OCI-LY7 (cell line): ENCODE measurements at regions not wholly inside any gene's neighbourhood (a gene's known extent, or its start where the extent isn't known, plus 50 kb on each side); places are given as distances from the start of the nearest gene placed in this dataset.
"Not testable (repeated sequence)": the region's sequence is repeated elsewhere in the genome, so short reads cannot be mapped to it uniquely, and the experiment has no call there.

ENCODE experiments used
- BruUV-seq: library from RNA; stranded (reverse); fragments of 400-500 nt; replicated peaks from 2 replicates; lab custom pipeline; 2021; lab: Mats Ljungman, UMichigan
- CTCF ChIA-PET: fragments of 300-600 bp; sonication (Branson Sonifier 250); formaldehyde crosslinking; loops from one replicate; lab custom pipeline; 2022; ENCODE audit warnings: antibody characterized with exemption; ENCODE audit not compliant: unreplicated experiment; lab: Charles Lee
- POLR2A ChIA-PET: fragments of 300-600 bp; sonication (Branson Sonifier 250); formaldehyde crosslinking; loops from one replicate; lab custom pipeline; 2022; ENCODE audit warnings: antibody characterized with exemption; lab: Charles Lee
- DNase-seq: peaks from one replicate; pipeline ENCODE4 v3.0.0-alpha.2; 2015; ENCODE audit warnings: low spot score
- H2AFZ ChIP-seq: fragments of 200-600 bp; sonication (generic), shearing (Covaris generic); 2 replicates; pipeline ENCODE4 v1.6.1; 2014; ENCODE audit warnings: mild to moderate bottlenecking, antibody characterized with exemption, low read length, moderate library complexity
- H3K27ac ChIP-seq: fragments of 200-600 bp; sonication (generic); 2 replicates; pipeline ENCODE4 v1.5.1; 2014; ENCODE audit warnings: mixed run types, low read depth, mild to moderate bottlenecking, moderate library complexity, low read length, inconsistent platforms; ENCODE audit not compliant: poor library complexity, severe bottlenecking
- H3K36me3 ChIP-seq: fragments of 200-600 bp; sonication (generic); 2 replicates; pipeline ENCODE4 v1.6.1; 2014; ENCODE audit warnings: mild to moderate bottlenecking, antibody characterized with exemption, low read length, moderate library complexity, mixed read lengths; ENCODE audit not compliant: insufficient read depth
- H3K4me1 ChIP-seq: fragments of 200-600 bp; sonication (generic); 2 replicates; pipeline ENCODE4 v1.5.1; 2014; ENCODE audit warnings: mild to moderate bottlenecking, low read length; ENCODE audit not compliant: insufficient read depth, poor library complexity, severe bottlenecking
- H3K4me2 ChIP-seq: fragments of 200-600 bp; sonication (generic); 2 replicates; pipeline ENCODE4 v1.6.1; 2014; ENCODE audit warnings: mild to moderate bottlenecking, low read length
- H3K4me3 ChIP-seq: fragments of 200-600 bp; sonication (generic); 2 replicates; pipeline ENCODE4 v1.5.1; 2014; ENCODE audit warnings: mild to moderate bottlenecking, low read depth, low read length; ENCODE audit not compliant: poor library complexity, severe bottlenecking
- H3K79me2 ChIP-seq: fragments of 200-600 bp; sonication (generic); 2 replicates; pipeline ENCODE4 v1.6.1; 2016; ENCODE audit warnings: low read depth, mild to moderate bottlenecking, low read length, moderate library complexity, mixed read lengths; ENCODE audit not compliant: insufficient read depth
- H3K9me2 ChIP-seq: fragments of 200-600 bp; sonication (generic); 2 replicates; pipeline ENCODE4 v1.6.1; 2016; ENCODE audit warnings: mild to moderate bottlenecking, low read length, mixed read lengths; ENCODE audit not compliant: insufficient read depth
- H3K9me3 ChIP-seq: fragments of 200-600 bp; sonication (generic); 2 replicates; pipeline ENCODE4 v1.6.1; 2014; ENCODE audit warnings: mild to moderate bottlenecking, mixed run types, low read length, mixed read lengths
- H4K20me1 ChIP-seq: fragments of 200-600 bp; sonication (generic); 2 replicates; pipeline ENCODE4 v1.6.1; 2014; ENCODE audit warnings: mild to moderate bottlenecking, antibody characterized with exemption, low read length, moderate library complexity, mixed read lengths; ENCODE audit not compliant: insufficient read depth
- EZH2phosphoT487 ChIP-seq: fragments of 200-600 bp; sonication (generic); IDR thresholded peaks from 2 replicates; pipeline ENCODE4 v1.6.1; 2018; ENCODE audit warnings: low read depth, borderline replicate concordance, mild to moderate bottlenecking, mixed run types, antibody characterized with exemption, low read length, moderate library complexity, mixed read lengths
- intact Hi-C: fragments of 100-400 bp; cut with micrococcal nuclease; formaldehyde crosslinking; loops from one replicate; pipeline ENCODE4 v1.10.0; 2022; ENCODE audit not compliant: unreplicated experiment
- TF ChIP-seq, protein P1 (sequence below): fragments of 200-600 bp; sonication (generic); conservative IDR thresholded peaks from 2 replicates; pipeline ENCODE4 v1.5.1; 2014; ENCODE audit warnings: mild to moderate bottlenecking, antibody characterized with exemption, low read length, moderate library complexity, mixed read lengths

DNA sequence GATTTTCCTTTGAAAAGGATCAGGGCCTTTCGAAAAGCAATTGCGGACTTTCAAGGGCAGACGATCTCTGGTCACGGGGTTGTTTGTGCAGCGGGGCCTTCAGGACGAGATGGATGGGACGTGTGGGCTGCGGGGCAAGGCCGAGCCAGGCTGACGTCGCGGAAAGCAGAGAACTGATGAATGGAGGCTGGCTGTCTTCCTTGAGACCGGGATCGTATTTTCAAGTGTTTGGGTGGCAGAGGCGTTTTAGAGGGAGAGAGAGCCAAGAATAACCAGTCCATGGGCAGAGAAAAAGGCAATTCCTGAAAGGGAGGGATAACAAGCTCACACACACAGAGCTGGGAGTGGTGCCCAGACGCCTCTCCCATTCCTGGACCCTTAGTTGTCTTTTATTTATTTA lies 138.9 kb upstream of the USP29 start:
- H3K36me3 ChIP-seq = no peaks in the 10 kb centered on the region
- no peak for TF ChIP-seq EZH2phosphoT487
- TF ChIP-seq, protein P1, sequence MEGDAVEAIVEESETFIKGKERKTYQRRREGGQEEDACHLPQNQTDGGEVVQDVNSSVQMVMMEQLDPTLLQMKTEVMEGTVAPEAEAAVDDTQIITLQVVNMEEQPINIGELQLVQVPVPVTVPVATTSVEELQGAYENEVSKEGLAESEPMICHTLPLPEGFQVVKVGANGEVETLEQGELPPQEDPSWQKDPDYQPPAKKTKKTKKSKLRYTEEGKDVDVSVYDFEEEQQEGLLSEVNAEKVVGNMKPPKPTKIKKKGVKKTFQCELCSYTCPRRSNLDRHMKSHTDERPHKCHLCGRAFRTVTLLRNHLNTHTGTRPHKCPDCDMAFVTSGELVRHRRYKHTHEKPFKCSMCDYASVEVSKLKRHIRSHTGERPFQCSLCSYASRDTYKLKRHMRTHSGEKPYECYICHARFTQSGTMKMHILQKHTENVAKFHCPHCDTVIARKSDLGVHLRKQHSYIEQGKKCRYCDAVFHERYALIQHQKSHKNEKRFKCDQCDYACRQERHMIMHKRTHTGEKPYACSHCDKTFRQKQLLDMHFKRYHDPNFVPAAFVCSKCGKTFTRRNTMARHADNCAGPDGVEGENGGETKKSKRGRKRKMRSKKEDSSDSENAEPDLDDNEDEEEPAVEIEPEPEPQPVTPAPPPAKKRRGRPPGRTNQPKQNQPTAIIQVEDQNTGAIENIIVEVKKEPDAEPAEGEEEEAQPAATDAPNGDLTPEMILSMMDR = no peak
- intact Hi-C loops = no loop called here
- H3K4me2 ChIP-seq = no peak overlapping the region
- CTCF ChIA-PET = no interaction called here
- H3K27ac ChIP-seq = no peak overlapping the region
- no peaks in the 10 kb centered on the region for H3K79me2 ChIP-seq
- POLR2A ChIA-PET = no interaction called here
- peaks cover 5% of the 10 kb centered on the region; the same call in 1 of the 2 replicates for H3K9me3 ChIP-seq
- BruUV-seq = no TSS peak
- DNase-seq = no peak
- no peaks in the 10 kb centered on the region for H3K4me1 ChIP-seq
- H2AFZ ChIP-seq = no peak overlapping the region
- H3K4me3 ChIP-seq = no peak overlapping the region
- H4K20me1 ChIP-seq = no peaks in the 10 kb centered on the region
- no peaks in the 10 kb centered on the region for H3K9me2 ChIP-seq

DNA sequence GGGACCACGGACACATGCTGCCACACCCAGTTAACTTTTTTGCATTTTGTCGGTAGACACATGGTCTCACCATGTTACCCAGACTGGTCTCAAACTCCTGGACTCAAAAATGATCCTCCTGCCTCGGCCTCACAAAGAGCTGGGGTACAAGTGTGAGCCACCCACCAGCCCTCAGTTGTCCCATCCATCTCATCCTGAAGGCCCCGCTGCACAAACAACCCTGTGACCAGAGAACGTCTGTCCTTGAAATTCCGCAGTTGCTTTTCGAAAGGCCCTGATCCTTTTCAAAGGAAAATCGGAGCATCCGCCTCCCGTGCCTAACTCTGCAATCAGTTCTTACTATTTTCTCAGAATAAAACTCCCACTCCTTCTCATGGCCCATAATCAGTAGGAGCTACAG lies 138.3 kb upstream of the USP29 start:
- intact Hi-C loops, H3K79me2 ChIP-seq, H3K36me3 ChIP-seq, CTCF ChIA-PET, H3K9me2 ChIP-seq, BruUV-seq, H3K9me3 ChIP-seq, H3K4me3 ChIP-seq, H3K27ac ChIP-seq, H2AFZ ChIP-seq, H3K4me1 ChIP-seq, DNase-seq, H3K4me2 ChIP-seq, H4K20me1 ChIP-seq: not testable (repeated sequence)
- POLR2A ChIA-PET = interaction anchor here (0.6 kb wide), 1 partner anchor 209 kb away, joined by 3 read pairs; no protein-coding TSS in a partner anchor

DNA sequence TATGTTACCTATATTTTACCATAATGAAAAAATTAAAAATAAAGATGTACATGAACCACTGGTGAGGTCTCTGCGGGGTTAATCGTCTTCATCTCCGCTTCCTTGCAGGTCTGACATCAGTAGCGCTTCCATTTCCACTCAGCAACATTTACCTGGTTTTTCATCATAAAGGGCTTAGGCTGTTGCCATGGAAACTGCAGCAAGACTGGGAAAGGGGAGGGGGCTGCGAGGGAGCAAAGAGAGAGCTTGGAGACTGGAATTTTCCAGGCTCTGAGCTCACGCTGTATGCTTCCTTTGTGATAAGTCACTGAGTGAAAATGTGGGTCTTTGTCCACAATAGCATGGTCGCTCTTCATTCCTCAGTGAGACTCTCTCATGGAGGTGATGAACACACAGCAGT lies 136.6 kb upstream of the USP29 start:
- Histone ChIP-seq H3K4me1 (no peaks in the 10 kb centered on the region), H3K9me2 (no peaks in the 10 kb centered on the region), H3K9me3 (peaks cover 9% of the 10 kb centered on the region; the same call in 1 of the 2 replicates), H3K27ac (no peak overlapping the region), H3K4me3 (no peak overlapping the region), H3K79me2 (no peaks in the 10 kb centered on the region), H2AFZ (no peak overlapping the region), H4K20me1 (no peaks in the 10 kb centered on the region), H3K4me2 (no peak overlapping the region), H3K36me3 (no peaks in the 10 kb centered on the region)
- no TSS peak for BruUV-seq
- intact Hi-C loops = no loop called here
- TF ChIP-seq EZH2phosphoT487 = no peak
- TF ChIP-seq, protein P1 = no peak
- POLR2A ChIA-PET = no interaction called here
- CTCF ChIA-PET = no interaction called here
- no peak for DNase-seq
